Type B pancreatic cell (in vitro differentiated cells): ENCODE measurements at regions not wholly inside any gene's neighbourhood (a gene's known extent, or its start where the extent isn't known, plus 50 kb on each side); places are given as distances from the start of the nearest gene placed in this dataset.

ENCODE experiments used
- DNase-seq: peaks from one replicate; pipeline ENCODE4 v3.0.0; 2021; ENCODE audit warnings: mixed read lengths; ENCODE audit not compliant: unreplicated experiment; ENCODE audit errors: extremely low spot score
- H3K27ac Mint-ChIP-seq: 2 replicates; pipeline ENCODE4 v1.8.0; 2021; ENCODE audit warnings: mild to moderate bottlenecking, mixed read lengths
- H3K27me3 Mint-ChIP-seq: 2 replicates; pipeline ENCODE4 v1.8.0; 2021; ENCODE audit warnings: mixed read lengths
- H3K36me3 Mint-ChIP-seq: 2 replicates; pipeline ENCODE4 v1.8.0; 2021; ENCODE audit warnings: mixed read lengths
- H3K4me1 Mint-ChIP-seq: one replicate; pipeline ENCODE4 v1.8.0; 2021; ENCODE audit warnings: mixed read lengths; ENCODE audit not compliant: unreplicated experiment
- H3K4me3 Mint-ChIP-seq: 2 replicates; pipeline ENCODE4 v1.8.0; 2021; ENCODE audit warnings: mild to moderate bottlenecking, mixed read lengths
- H3K9me3 Mint-ChIP-seq: 2 replicates; pipeline ENCODE4 v1.8.0; 2021; ENCODE audit warnings: mixed read lengths
- CTCF ChIP-seq: fragments of 200-600 bp; sonication (generic); conservative IDR thresholded peaks from 2 replicates; pipeline ENCODE4 v1.5.0; 2021; ENCODE audit warnings: antibody characterized with exemption, mild to moderate bottlenecking

- Mint-ChIP-seq H3K27ac (no peak overlapping the region), H3K4me3 (no peak overlapping the region), H3K9me3 (no peaks in the 10 kb centered on the region), H3K27me3 (no peaks in the 10 kb centered on the region), H3K4me1 (no peaks in the 10 kb centered on the region), H3K36me3 (no peaks in the 10 kb centered on the region)
- no peak for TF ChIP-seq CTCF
- DNase-seq, result no peak
Measured at GRCh38 chr2:191754103-191754502, 76.2 kb downstream of the NABP1 start.

- Mint-ChIP-seq H3K4me1 (no peaks in the 10 kb centered on the region), H3K4me3 (no peak overlapping the region), H3K27ac (no peak overlapping the region), H3K9me3 (no peaks in the 10 kb centered on the region), H3K27me3 (no peaks in the 10 kb centered on the region), H3K36me3 (no peaks in the 10 kb centered on the region)
- no peak for DNase-seq
- TF ChIP-seq CTCF, result no peak
Measured at GRCh38 chr2:191756761-191757160, 78.8 kb downstream of the NABP1 start.

GRCh38 chr2:191757208-191757607 is 79.3 kb downstream of the NABP1 start:
- no peak for TF ChIP-seq CTCF
- Mint-ChIP-seq H3K4me1 (no peaks in the 10 kb centered on the region), H3K9me3 (no peaks in the 10 kb centered on the region), H3K36me3 (no peaks in the 10 kb centered on the region), H3K27ac (no peak overlapping the region), H3K27me3 (no peaks in the 10 kb centered on the region), H3K4me3 (no peak overlapping the region)
- DNase-seq, result no peak

- TF ChIP-seq CTCF, result peak; percentile 69
- no peaks in the 10 kb centered on the region for H3K9me3 Mint-ChIP-seq
- no peak for DNase-seq
- no peaks in the 10 kb centered on the region for H3K27me3 Mint-ChIP-seq
- H3K4me3 Mint-ChIP-seq, result no peak overlapping the region
- H3K36me3 Mint-ChIP-seq, result no peaks in the 10 kb centered on the region
- H3K4me1 Mint-ChIP-seq, result no peaks in the 10 kb centered on the region
- no peak overlapping the region for H3K27ac Mint-ChIP-seq
Measured at GRCh38 chr2:191758518-191759507, 80.9 kb downstream of the NABP1 start.

- no peak overlapping the region for H3K27ac Mint-ChIP-seq
- no peaks in the 10 kb centered on the region for H3K36me3 Mint-ChIP-seq
- no peaks in the 10 kb centered on the region for H3K9me3 Mint-ChIP-seq
- no peak overlapping the region for H3K4me3 Mint-ChIP-seq
- H3K4me1 Mint-ChIP-seq, result no peaks in the 10 kb centered on the region
- no peak for DNase-seq
- no peaks in the 10 kb centered on the region for H3K27me3 Mint-ChIP-seq
- no peak for TF ChIP-seq CTCF
Measured at GRCh38 chr2:191759680-191760079, 81.7 kb downstream of the NABP1 start.
